ENCODE measurements at regions not wholly inside any gene's neighbourhood (a gene's known extent, or its start where the extent isn't known, plus 50 kb on each side); places are given as distances from the start of the nearest gene placed in this dataset.

DNA sequence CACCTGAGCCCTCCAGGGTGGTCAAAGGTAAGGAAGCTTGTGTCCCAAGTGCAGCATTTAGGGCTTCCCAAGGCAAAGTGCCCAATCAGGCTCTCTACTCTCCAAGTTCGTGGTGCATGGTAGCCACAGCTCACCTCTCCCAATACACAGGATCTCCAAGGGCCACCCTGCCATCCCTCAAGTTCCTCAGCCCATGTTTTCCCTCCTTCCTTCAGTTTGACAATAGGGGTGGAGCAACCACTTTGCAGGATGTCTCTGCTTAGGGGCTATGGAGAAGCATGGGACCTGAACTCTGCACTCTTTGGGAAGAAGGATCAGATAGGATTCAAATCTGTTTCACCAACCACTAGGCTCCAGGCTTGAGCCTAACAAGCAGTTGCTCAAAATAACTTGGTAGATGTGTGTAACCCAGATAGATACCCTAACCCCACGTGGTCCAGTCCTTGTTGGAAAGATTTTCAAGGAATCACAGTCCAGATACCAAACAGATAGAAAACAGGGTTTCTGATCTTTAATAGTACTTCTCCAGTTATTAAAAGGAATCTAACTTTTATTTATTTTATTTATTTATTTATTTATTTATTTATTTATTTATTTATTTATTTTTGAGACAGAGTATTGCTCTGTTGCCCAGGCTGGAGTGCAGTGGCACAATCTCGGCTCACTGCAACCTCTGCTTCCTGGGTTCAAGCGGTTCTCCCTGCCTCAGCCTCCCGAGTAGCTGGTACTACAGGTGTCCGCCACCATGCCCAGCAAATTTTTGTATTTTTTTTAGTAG lies 248.1 kb downstream of the CTTN start:
- no peak for TF ChIP-seq EZH2 (IDR thresholded peaks at IDR 0.05; ENCODE audit: borderline replicate concordance, low read depth, low read length, severe bottlenecking)
- TF ChIP-seq, protein P1, sequence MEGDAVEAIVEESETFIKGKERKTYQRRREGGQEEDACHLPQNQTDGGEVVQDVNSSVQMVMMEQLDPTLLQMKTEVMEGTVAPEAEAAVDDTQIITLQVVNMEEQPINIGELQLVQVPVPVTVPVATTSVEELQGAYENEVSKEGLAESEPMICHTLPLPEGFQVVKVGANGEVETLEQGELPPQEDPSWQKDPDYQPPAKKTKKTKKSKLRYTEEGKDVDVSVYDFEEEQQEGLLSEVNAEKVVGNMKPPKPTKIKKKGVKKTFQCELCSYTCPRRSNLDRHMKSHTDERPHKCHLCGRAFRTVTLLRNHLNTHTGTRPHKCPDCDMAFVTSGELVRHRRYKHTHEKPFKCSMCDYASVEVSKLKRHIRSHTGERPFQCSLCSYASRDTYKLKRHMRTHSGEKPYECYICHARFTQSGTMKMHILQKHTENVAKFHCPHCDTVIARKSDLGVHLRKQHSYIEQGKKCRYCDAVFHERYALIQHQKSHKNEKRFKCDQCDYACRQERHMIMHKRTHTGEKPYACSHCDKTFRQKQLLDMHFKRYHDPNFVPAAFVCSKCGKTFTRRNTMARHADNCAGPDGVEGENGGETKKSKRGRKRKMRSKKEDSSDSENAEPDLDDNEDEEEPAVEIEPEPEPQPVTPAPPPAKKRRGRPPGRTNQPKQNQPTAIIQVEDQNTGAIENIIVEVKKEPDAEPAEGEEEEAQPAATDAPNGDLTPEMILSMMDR (IDR thresholded peaks at IDR 0.05; ENCODE audit: borderline replicate concordance, extremely low read depth, low read length, poor library complexity, severe bottlenecking): no peak
